SW480 (cell line): ENCODE measurements at regions not wholly inside any gene's neighbourhood (a gene's known extent, or its start where the extent isn't known, plus 50 kb on each side); places are given as distances from the start of the nearest gene placed in this dataset.
"Not testable (repeated sequence)": the region's sequence is repeated elsewhere in the genome, so short reads cannot be mapped to it uniquely, and the experiment has no call there.

Source experiments
- DNase-seq: peaks from one replicate; pipeline ENCODE4 v3.0.0-alpha.2; 2016; ENCODE audit warnings: low spot score

- no peak for DNase-seq
Measured at GRCh38 chr20:47887477-47888080, 102.3 kb upstream of the SULF2 start.

- DNase-seq = no peak
Measured at GRCh38 chr20:47887064-47887463, 101.8 kb upstream of the SULF2 start.

- no peak for DNase-seq
Measured at GRCh38 chr20:47886454-47887041, 101.3 kb upstream of the SULF2 start.

GRCh38 chr20:47885909-47886453 is 100.7 kb upstream of the SULF2 start:
- DNase-seq = no peak

GRCh38 chr20:47883940-47884339 is 98.7 kb upstream of the SULF2 start:
- DNase-seq = not testable (repeated sequence)

GRCh38 chr20:47883186-47883585 is 97.9 kb upstream of the SULF2 start:
- no peak for DNase-seq

GRCh38 chr20:47879771-47880170 is 94.5 kb upstream of the SULF2 start:
- DNase-seq = no peak

GRCh38 chr20:47878601-47879027 is 93.3 kb upstream of the SULF2 start:
- no peak for DNase-seq

GRCh38 chr20:47876311-47877088 is 91.2 kb upstream of the SULF2 start:
- DNase-seq = no peak

GRCh38 chr20:47875297-47876025 is 90.2 kb upstream of the SULF2 start:
- DNase-seq = peak; percentile 33

- DNase-seq = no peak
Measured at GRCh38 chr20:47872341-47872740, 87.1 kb upstream of the SULF2 start.

- no peak for DNase-seq
Measured at GRCh38 chr20:47870475-47870874, 85.2 kb upstream of the SULF2 start.

- no peak for DNase-seq
Measured at GRCh38 chr20:47868744-47869143, 83.5 kb upstream of the SULF2 start.

GRCh38 chr20:47868236-47868635 is 83.0 kb upstream of the SULF2 start:
- no peak for DNase-seq

GRCh38 chr20:47867831-47868230 is 82.5 kb upstream of the SULF2 start:
- no peak for DNase-seq

GRCh38 chr20:47866480-47866879 is 81.2 kb upstream of the SULF2 start:
- DNase-seq = no peak

GRCh38 chr20:47865912-47866311 is 80.6 kb upstream of the SULF2 start:
- DNase-seq = no peak

GRCh38 chr20:47865451-47865850 is 80.2 kb upstream of the SULF2 start:
- no peak for DNase-seq

- DNase-seq = no peak
Measured at GRCh38 chr20:47863981-47864380, 78.7 kb upstream of the SULF2 start.

- DNase-seq = no peak
Measured at GRCh38 chr20:47863315-47863965, 78.2 kb upstream of the SULF2 start.

- no peak for DNase-seq
Measured at GRCh38 chr20:47862574-47863240, 77.4 kb upstream of the SULF2 start.
